ENCODE measurements at regions not wholly inside any gene's neighbourhood (a gene's known extent, or its start where the extent isn't known, plus 50 kb on each side); places are given as distances from the start of the nearest gene placed in this dataset.

GRCh38 chr3:31346542-31346979 is 186.2 kb upstream of the STT3B start (continued):
- TF ChIP-seq NBN (conservative IDR thresholded peaks at IDR 0.05) (no peak), EHMT2 (IDR thresholded peaks at IDR 0.05; ENCODE audit: borderline replicate concordance, low read depth, low read length) (0 out of 2 replicates have a peak, but pooled peaks have one; percentile 55), MEF2D (CRISPR knock-in tag; IDR thresholded peaks at IDR 0.05) (peak; percentile 48; the same call in 1 of the 2 replicates), SPEN (CRISPR knock-in tag; IDR thresholded peaks at IDR 0.05; ENCODE audit: low read depth) (no peak), MXD4 (CRISPR knock-in tag; IDR thresholded peaks at IDR 0.05) (no peak), ZNF781 (CRISPR knock-in tag; IDR thresholded peaks at IDR 0.05; ENCODE audit: borderline replicate concordance, not compliant biosample characterization) (no peak), MAFG (CRISPR knock-in tag; IDR thresholded peaks at IDR 0.05) (no peak), ZFP91 (CRISPR knock-in tag; IDR thresholded peaks at IDR 0.05; ENCODE audit: borderline replicate concordance) (no peak), ZSCAN22 (CRISPR knock-in tag; IDR thresholded peaks at IDR 0.05) (no peak), TBX3 (IDR thresholded peaks at IDR 0.05; ENCODE audit: borderline replicate concordance) (no peak), AKAP8 (CRISPR knock-in tag; IDR thresholded peaks at IDR 0.05) (no peak), ZNF230 (CRISPR knock-in tag; IDR thresholded peaks at IDR 0.05) (no peak), SRY (CRISPR knock-in tag; IDR thresholded peaks at IDR 0.05) (no peak), ZXDC (CRISPR knock-in tag; IDR thresholded peaks at IDR 0.05) (no peak), HOMEZ (CRISPR knock-in tag; IDR thresholded peaks at IDR 0.05; ENCODE audit: low read depth) (peak; percentile 95), ZNF768 (CRISPR knock-in tag; IDR thresholded peaks at IDR 0.05) (no peak), KDM6A (CRISPR knock-in tag; IDR thresholded peaks at IDR 0.05; ENCODE audit: low read depth) (peak; percentile 78), ZNF83 (CRISPR knock-in tag; IDR thresholded peaks at IDR 0.05; ENCODE audit: borderline replicate concordance) (no peak), DZIP1 (CRISPR knock-in tag; IDR thresholded peaks at IDR 0.05) (no peak), HNRNPH1 (optimal IDR thresholded peaks at IDR 0.05; ENCODE audit: low read depth, low read length) (no peak), PAWR (CRISPR knock-in tag; IDR thresholded peaks at IDR 0.05; ENCODE audit: borderline replicate concordance) (no peak), NCOA5 (CRISPR knock-in tag; IDR thresholded peaks at IDR 0.05) (no peak), ZBTB20 (CRISPR knock-in tag; IDR thresholded peaks at IDR 0.05; ENCODE audit: borderline replicate concordance, low read depth) (peak; percentile 43; the same call in 1 of the 2 replicates), NRL (CRISPR knock-in tag; IDR thresholded peaks at IDR 0.05; ENCODE audit: borderline replicate concordance) (no peak)

Data from HepG2 (cell line).